OCI-LY3 (cell line): ENCODE measurements at regions not wholly inside any gene's neighbourhood (a gene's known extent, or its start where the extent isn't known, plus 50 kb on each side); places are given as distances from the start of the nearest gene placed in this dataset.

Source experiments
- EZH2phosphoT487 ChIP-seq: fragments of 200-600 bp; shearing (Covaris generic); IDR thresholded peaks from 2 replicates; pipeline ENCODE4 v1.6.1; 2018; ENCODE audit warnings: antibody characterized with exemption, mixed run types, low read depth
- TF ChIP-seq, protein P1 (sequence below): fragments of 200-600, 300-600 bp; sonication (generic); IDR thresholded peaks from 2 replicates; pipeline ENCODE4 v1.5.1; 2014; ENCODE audit warnings: antibody characterized with exemption, low read length, low read depth

DNA sequence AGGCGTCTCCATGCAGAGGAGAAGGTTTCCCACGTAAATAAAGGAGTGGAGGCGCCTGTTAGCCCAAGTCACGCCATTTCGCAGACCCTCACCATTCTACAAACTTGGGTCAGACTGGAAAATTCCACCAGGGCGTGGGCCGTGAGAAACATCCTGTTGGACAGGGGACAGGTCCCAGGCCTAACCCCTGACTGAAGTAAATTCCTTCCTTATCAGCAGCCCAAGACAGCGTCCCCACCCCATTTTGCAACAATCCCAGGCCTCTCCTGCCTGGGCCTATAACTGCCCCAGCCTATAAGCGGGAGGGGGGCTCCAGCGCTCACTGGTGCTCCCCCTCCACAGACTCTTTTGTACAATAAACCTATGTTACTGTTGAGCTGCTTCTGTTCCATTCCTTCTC, 57.3 kb upstream of the CBLN2 start:
- TF ChIP-seq, protein P1, sequence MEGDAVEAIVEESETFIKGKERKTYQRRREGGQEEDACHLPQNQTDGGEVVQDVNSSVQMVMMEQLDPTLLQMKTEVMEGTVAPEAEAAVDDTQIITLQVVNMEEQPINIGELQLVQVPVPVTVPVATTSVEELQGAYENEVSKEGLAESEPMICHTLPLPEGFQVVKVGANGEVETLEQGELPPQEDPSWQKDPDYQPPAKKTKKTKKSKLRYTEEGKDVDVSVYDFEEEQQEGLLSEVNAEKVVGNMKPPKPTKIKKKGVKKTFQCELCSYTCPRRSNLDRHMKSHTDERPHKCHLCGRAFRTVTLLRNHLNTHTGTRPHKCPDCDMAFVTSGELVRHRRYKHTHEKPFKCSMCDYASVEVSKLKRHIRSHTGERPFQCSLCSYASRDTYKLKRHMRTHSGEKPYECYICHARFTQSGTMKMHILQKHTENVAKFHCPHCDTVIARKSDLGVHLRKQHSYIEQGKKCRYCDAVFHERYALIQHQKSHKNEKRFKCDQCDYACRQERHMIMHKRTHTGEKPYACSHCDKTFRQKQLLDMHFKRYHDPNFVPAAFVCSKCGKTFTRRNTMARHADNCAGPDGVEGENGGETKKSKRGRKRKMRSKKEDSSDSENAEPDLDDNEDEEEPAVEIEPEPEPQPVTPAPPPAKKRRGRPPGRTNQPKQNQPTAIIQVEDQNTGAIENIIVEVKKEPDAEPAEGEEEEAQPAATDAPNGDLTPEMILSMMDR = no peak
- TF ChIP-seq EZH2phosphoT487 = no peak
